HCT116 (cell line): ENCODE measurements at regions not wholly inside any gene's neighbourhood (a gene's known extent, or its start where the extent isn't known, plus 50 kb on each side); places are given as distances from the start of the nearest gene placed in this dataset.

Source experiments
- ATAC-seq: fragments of 200-7000 bp; cut with Tn5 transposase; 2 replicates; pipeline ENCODE4 v1.9.1; 2020; ENCODE audit warnings: mild to moderate bottlenecking, moderate library complexity
- BruUV-seq: library from RNA; stranded (reverse); fragments of 400-500 nt; replicated peaks from 2 replicates; lab custom pipeline; 2021; lab: Mats Ljungman, UMichigan
- CTCF ChIA-PET: fragments of 300-600 bp; sonication (Branson Sonifier 250); formaldehyde crosslinking; loops from one replicate; lab custom pipeline; 2021; ENCODE audit warnings: antibody characterized with exemption; lab: Charles Lee
- POLR2A ChIA-PET: fragments of 300-600, 350-600 bp; sonication (Branson Sonifier 250); formaldehyde crosslinking; loops from one replicate; lab custom pipeline; 2021; ENCODE audit warnings: antibody characterized with exemption; lab: Charles Lee
- RAD21 ChIA-PET, 2 experiments: fragments of 300-600 bp; sonication (Branson Sonifier 250); formaldehyde crosslinking; loops; one replicate each; lab custom pipeline; 2023; ENCODE audit warnings: low total read pairs in 2 of 2; ENCODE audit not compliant: uncharacterized antibody in 2 of 2, unreplicated experiment in 2 of 2, low non-redundant PET in 1 of 2; lab: Charles Lee
- DNase-seq: peaks from one replicate; pipeline ENCODE4 v3.0.0-alpha.2; 2010; ENCODE audit warnings: low read depth, low spot score
- H2AFZ ChIP-seq: fragments of 200-600 bp; shearing (Covaris generic), sonication (generic); 2 replicates; pipeline ENCODE4 v1.6.1; 2017; ENCODE audit warnings: low read depth, mixed run types, mixed read lengths, antibody characterized with exemption, low read length; ENCODE audit not compliant: poor library complexity, severe bottlenecking
- H3K27ac ChIP-seq: 2 replicates; pipeline ENCODE4 v1.5.1; 2012; ENCODE audit warnings: low read depth, low read length
- H3K27me3 ChIP-seq: fragments of 200-600 bp; sonication (generic); 2 replicates; pipeline ENCODE4 v1.6.1; 2016; ENCODE audit warnings: mixed run types, low read length, mixed read lengths; ENCODE audit not compliant: insufficient read depth
- H3K36me3 ChIP-seq, 2 experiments: fragments of 200-500 bp in 1 of 2; fragments of 200-600 bp in 1 of 2; sonication (Bioruptor generic) in 1 of 2; sonication (generic) in 1 of 2; 2 replicates each; pipeline versions ENCODE4 v1.5.1 to v1.6.1; 2014 to 2016; ENCODE audit warnings: low read length in 2 of 2, inconsistent platforms in 1 of 2, mixed read lengths in 1 of 2, mixed run types in 1 of 2; ENCODE audit not compliant: insufficient read depth in 2 of 2, control insufficient read depth in 1 of 2
- H3K4me1 ChIP-seq, 2 experiments: fragments of 200-600 bp in 1 of 2; sonication (generic) in 1 of 2; 2 replicates each; pipeline versions ENCODE4 v1.5.1 to v1.6.1; 2012 to 2017; ENCODE audit warnings: low read length in 2 of 2, inconsistent platforms in 1 of 2, mild to moderate bottlenecking in 1 of 2, mixed read lengths in 1 of 2, mixed run types in 1 of 2, moderate library complexity in 1 of 2; ENCODE audit not compliant: insufficient read depth in 2 of 2, control insufficient read depth in 1 of 2
- H3K4me2 ChIP-seq: fragments of 200-600 bp; sonication (generic); 2 replicates; pipeline ENCODE4 v1.6.1; 2017; ENCODE audit warnings: mixed run types, low read length, mixed read lengths
- H3K4me3 ChIP-seq, 2 experiments: fragments of 200-600 bp in 1 of 2; sonication (generic) in 1 of 2; replicated peaks in 1 of 2; 2 replicates each; pipeline ENCODE4 v1.5.1; 2011 to 2016; ENCODE audit warnings: low read length in 2 of 2, control low read depth in 1 of 2, low read depth in 1 of 2, mild to moderate bottlenecking in 1 of 2, mixed read lengths in 1 of 2, mixed run types in 1 of 2
- H3K79me2 ChIP-seq: fragments of 200-600 bp; sonication (generic); 2 replicates; pipeline ENCODE4 v1.6.1; 2017; ENCODE audit warnings: mild to moderate bottlenecking, mixed run types, low read length, moderate library complexity, mixed read lengths; ENCODE audit not compliant: insufficient read depth
- H3K9ac ChIP-seq: fragments of 200-600 bp; sonication (generic); 2 replicates; pipeline ENCODE4 v1.6.1; 2016; ENCODE audit warnings: low read length, mixed read lengths
- H3K9me2 ChIP-seq: fragments of 200-600 bp; sonication (generic), shearing (Covaris generic); 2 replicates; pipeline ENCODE4 v1.6.1; 2017; ENCODE audit warnings: mixed run types, mild to moderate bottlenecking, moderate library complexity; ENCODE audit not compliant: insufficient read depth
- H3K9me3 ChIP-seq, 2 experiments: fragments of 200-500 bp in 1 of 2; fragments of 200-600 bp in 1 of 2; sonication (Bioruptor generic) in 1 of 2; sonication (generic) in 1 of 2; 2 replicates each; pipeline ENCODE4 v1.6.1; 2014 to 2017; ENCODE audit warnings: low read length in 2 of 2, mixed read lengths in 2 of 2, inconsistent platforms in 1 of 2, low read depth in 1 of 2, mild to moderate bottlenecking in 1 of 2, mixed run types in 1 of 2, moderate library complexity in 1 of 2; ENCODE audit not compliant: control insufficient read depth in 1 of 2, insufficient read depth in 1 of 2
- H4K20me1 ChIP-seq: fragments of 200-600 bp; sonication (generic), shearing (Covaris generic); 2 replicates; pipeline ENCODE4 v1.6.1; 2017; ENCODE audit warnings: mixed run types, mild to moderate bottlenecking, moderate library complexity; ENCODE audit not compliant: insufficient read depth
- ATF3 ChIP-seq: IDR thresholded peaks from 2 replicates; pipeline ENCODE4 v1.6.1; 2012
- CBX3 ChIP-seq: IDR thresholded peaks from 2 replicates; pipeline ENCODE4 v1.6.1; 2012; ENCODE audit warnings: low read depth
- CEBPB ChIP-seq: IDR thresholded peaks from 2 replicates; pipeline ENCODE4 v1.6.1; 2012; ENCODE audit warnings: low read depth
- EZH2 ChIP-seq: fragments of 200-600 bp; sonication (generic); IDR thresholded peaks from 2 replicates; pipeline ENCODE4 v1.6.1; 2017; ENCODE audit warnings: antibody characterized with exemption, mixed run types
- EZH2phosphoT487 ChIP-seq: fragments of 200-600 bp; IDR thresholded peaks from 2 replicates; pipeline ENCODE4 v1.6.1; 2018; ENCODE audit warnings: antibody characterized with exemption, borderline replicate concordance
- JUND ChIP-seq: IDR thresholded peaks from 2 replicates; pipeline ENCODE4 v1.6.1; 2012
- SIN3A ChIP-seq: IDR thresholded peaks from 2 replicates; pipeline ENCODE4 v1.6.1; 2012; ENCODE audit warnings: low read depth
- ZBTB33 ChIP-seq: IDR thresholded peaks from 2 replicates; pipeline ENCODE4 v1.6.1; 2011; ENCODE audit warnings: mild to moderate bottlenecking, low read length, moderate library complexity; ENCODE audit not compliant: insufficient replicate concordance; ENCODE audit errors: extremely low read depth
- ZFX ChIP-seq: fragments of 450-650 bp; IDR thresholded peaks from 2 replicates; pipeline ENCODE4 v1.6.1; 2017
- ZNF274 ChIP-seq: fragments of 200-500 bp; sonication (Bioruptor generic); IDR thresholded peaks from 2 replicates; pipeline ENCODE4 v1.6.1; 2014; ENCODE audit warnings: mild to moderate bottlenecking, low read depth, low read length, inconsistent platforms
- intact Hi-C: fragments of 100-400 bp; cut with micrococcal nuclease; formaldehyde crosslinking; loops from 2 replicates; pipeline ENCODE4 v1.10.0; 2022
- TF ChIP-seq, protein P1 (sequence below): IDR thresholded peaks from 2 replicates; pipeline ENCODE4 v1.6.1; 2012; ENCODE audit warnings: low read depth
- TF ChIP-seq, protein P2 (sequence below): IDR thresholded peaks from 2 replicates; pipeline ENCODE4 v1.6.1; 2012

GRCh38 chr6:11363881-11364576 is 131.6 kb upstream of the NEDD9 start:
- Histone ChIP-seq H3K36me3 (no peaks in the 10 kb centered on the region), H4K20me1 (no peaks in the 10 kb centered on the region), H3K27ac (no peak overlapping the region), H3K4me1 (peaks cover 0 to 11% of the 10 kb centered on the region in 2 experiments; a peak in 2 of 4 replicates), H3K4me3 (no peak overlapping the region), H3K9me2 (no peaks in the 10 kb centered on the region), H3K4me2 (no peak overlapping the region), H3K79me2 (no peaks in the 10 kb centered on the region), H3K9me3 (no peaks in the 10 kb centered on the region), H3K9ac (no peak overlapping the region), H2AFZ (no peak overlapping the region), H3K27me3 (no peaks in the 10 kb centered on the region)
- CTCF ChIA-PET: no interaction called here
- TF ChIP-seq ATF3: no peak
- TF ChIP-seq ZNF274: no peak
- no peak for TF ChIP-seq CEBPB
- no peak for TF ChIP-seq ZBTB33
- no peak for TF ChIP-seq EZH2
- TF ChIP-seq CBX3: no peak
- TF ChIP-seq, protein P1, sequence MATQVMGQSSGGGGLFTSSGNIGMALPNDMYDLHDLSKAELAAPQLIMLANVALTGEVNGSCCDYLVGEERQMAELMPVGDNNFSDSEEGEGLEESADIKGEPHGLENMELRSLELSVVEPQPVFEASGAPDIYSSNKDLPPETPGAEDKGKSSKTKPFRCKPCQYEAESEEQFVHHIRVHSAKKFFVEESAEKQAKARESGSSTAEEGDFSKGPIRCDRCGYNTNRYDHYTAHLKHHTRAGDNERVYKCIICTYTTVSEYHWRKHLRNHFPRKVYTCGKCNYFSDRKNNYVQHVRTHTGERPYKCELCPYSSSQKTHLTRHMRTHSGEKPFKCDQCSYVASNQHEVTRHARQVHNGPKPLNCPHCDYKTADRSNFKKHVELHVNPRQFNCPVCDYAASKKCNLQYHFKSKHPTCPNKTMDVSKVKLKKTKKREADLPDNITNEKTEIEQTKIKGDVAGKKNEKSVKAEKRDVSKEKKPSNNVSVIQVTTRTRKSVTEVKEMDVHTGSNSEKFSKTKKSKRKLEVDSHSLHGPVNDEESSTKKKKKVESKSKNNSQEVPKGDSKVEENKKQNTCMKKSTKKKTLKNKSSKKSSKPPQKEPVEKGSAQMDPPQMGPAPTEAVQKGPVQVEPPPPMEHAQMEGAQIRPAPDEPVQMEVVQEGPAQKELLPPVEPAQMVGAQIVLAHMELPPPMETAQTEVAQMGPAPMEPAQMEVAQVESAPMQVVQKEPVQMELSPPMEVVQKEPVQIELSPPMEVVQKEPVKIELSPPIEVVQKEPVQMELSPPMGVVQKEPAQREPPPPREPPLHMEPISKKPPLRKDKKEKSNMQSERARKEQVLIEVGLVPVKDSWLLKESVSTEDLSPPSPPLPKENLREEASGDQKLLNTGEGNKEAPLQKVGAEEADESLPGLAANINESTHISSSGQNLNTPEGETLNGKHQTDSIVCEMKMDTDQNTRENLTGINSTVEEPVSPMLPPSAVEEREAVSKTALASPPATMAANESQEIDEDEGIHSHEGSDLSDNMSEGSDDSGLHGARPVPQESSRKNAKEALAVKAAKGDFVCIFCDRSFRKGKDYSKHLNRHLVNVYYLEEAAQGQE: no peak
- no peak for TF ChIP-seq SIN3A
- TF ChIP-seq, protein P2, sequence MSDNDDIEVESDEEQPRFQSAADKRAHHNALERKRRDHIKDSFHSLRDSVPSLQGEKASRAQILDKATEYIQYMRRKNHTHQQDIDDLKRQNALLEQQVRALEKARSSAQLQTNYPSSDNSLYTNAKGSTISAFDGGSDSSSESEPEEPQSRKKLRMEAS: no peak
- TF ChIP-seq ZFX: no peak
- no peak for TF ChIP-seq JUND
- no peak for TF ChIP-seq EZH2phosphoT487
- POLR2A ChIA-PET: no interaction called here
- DNase-seq: no peak
- BruUV-seq: no TSS peak
- intact Hi-C loops: no loop called here
- RAD21 ChIA-PET: no interaction called here
- no peak for ATAC-seq
